ENCODE measurements at regions not wholly inside any gene's neighbourhood (a gene's known extent, or its start where the extent isn't known, plus 50 kb on each side); places are given as distances from the start of the nearest gene placed in this dataset.
"Not testable (repeated sequence)": the region's sequence is repeated elsewhere in the genome, so short reads cannot be mapped to it uniquely, and the experiment has no call there.

DNA sequence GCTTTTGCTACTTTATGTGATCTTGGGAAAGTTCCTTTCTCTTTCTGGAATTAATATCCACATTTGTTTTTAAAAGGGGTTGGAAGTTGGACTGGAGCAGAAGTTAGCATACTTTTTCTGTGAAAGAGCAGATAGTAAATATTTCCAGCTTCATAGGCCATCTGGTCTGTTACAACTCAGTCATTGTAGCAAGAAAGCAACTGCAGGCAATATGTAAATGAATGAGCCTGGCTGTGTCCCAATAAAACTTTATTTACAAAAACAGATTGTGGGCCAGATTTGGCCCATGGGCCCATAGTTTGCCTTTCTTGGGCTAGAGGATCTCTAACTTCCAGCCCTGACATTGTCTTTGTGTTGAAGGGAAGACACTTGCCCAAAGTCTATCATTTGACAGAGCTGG lies 104.4 kb downstream of the ACTL7B start:
- ATAC-seq, result no peak
- Mint-ChIP-seq H3K27ac (no peak overlapping the region), H3K36me3 (ENCODE audit: low read depth) (peaks cover 2% of the 10 kb centered on the region), H3K9me3 (no peaks in the 10 kb centered on the region), H3K4me3 (no peak overlapping the region), H3K4me1 (no peaks in the 10 kb centered on the region), H3K27me3 (peaks cover 8% of the 10 kb centered on the region)
- no peak for DNase-seq

- no peak for ATAC-seq
- Mint-ChIP-seq H3K27me3 (peaks cover 8% of the 10 kb centered on the region), H3K9me3 (no peaks in the 10 kb centered on the region), H3K4me3 (no peak overlapping the region), H3K36me3 (ENCODE audit: low read depth) (peaks cover 2% of the 10 kb centered on the region), H3K4me1 (no peaks in the 10 kb centered on the region), H3K27ac (no peak overlapping the region)
- no peak for DNase-seq
Measured at GRCh38 chr9:108750661-108751215, 105.0 kb downstream of the ACTL7B start.

DNA sequence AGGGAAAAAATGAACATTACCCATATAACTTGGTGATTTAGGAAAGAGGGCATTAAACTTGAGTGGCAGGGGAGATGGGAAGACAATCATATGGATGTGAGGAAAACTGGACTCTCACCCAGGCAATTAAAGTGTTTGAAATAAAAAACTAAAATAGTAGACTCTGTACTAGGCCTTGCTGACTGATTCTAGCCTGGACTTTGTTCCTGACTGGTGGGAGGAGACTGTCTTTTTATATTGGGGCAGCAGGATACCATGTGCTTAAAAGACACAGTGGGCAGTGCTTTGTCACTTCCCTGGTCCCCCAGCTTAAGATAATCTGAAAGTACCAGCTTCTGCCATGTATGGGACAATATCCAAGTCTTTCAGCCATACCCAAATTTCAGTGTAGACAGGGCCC lies 107.0 kb downstream of the ACTL7B start:
- no peak for ATAC-seq
- peaks cover 2% of the 10 kb centered on the region for H3K36me3 Mint-ChIP-seq (ENCODE audit: low read depth)
- H3K9me3 Mint-ChIP-seq, result no peaks in the 10 kb centered on the region

DNA sequence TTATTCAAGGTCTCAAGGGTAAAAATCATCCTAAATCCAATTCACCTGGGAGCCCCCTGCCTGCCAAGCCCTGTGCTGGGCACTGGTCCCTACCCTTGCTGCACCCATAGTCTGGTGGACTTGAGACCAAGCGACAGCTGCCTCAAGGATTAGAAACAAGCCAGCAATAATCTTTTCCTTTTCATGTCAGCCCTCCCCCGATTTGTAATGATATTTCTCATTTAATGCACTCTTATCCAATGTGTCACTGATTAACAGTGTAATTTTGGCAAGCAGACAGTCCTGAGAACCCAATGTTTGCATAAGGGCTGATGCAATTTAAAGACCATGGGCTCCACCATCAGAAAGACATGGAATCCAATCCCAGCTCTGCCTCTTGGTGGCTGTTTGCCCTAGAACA lies 108.9 kb downstream of the ACTL7B start:
- ATAC-seq, result no peak
- Mint-ChIP-seq H3K36me3 (ENCODE audit: low read depth) (no peaks in the 10 kb centered on the region), H3K27me3 (no peaks in the 10 kb centered on the region), H3K4me1 (no peaks in the 10 kb centered on the region), H3K4me3 (no peak overlapping the region), H3K9me3 (peaks cover 4% of the 10 kb centered on the region), H3K27ac (no peak overlapping the region)
- no peak for DNase-seq

More for the DNA sequence above, 107.0 kb downstream of the ACTL7B start:
- no peak for DNase-seq
- no peak overlapping the region for H3K27ac Mint-ChIP-seq
- peaks cover 5% of the 10 kb centered on the region for H3K27me3 Mint-ChIP-seq
- no peak overlapping the region for H3K4me3 Mint-ChIP-seq
- H3K4me1 Mint-ChIP-seq, result no peaks in the 10 kb centered on the region

DNA sequence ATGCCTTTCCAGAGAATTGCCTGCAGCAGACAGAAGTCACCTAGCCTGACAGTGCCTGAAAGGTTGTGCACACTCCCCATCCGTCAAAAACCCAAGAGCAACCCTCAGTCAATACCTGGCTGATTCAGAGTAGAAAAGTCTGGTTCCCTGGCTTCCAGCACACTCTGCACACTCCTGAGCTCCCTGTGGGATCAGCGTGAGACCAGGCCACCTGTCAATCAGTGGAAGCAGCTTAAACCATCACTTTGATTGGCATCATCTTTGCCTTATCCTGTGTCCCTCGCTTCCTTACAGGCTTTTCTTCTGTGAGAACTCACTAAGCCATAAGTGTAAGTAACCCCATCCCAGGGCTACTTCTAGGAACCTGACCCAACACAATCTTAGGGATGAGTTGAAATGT lies 109.8 kb downstream of the ACTL7B start:
- Mint-ChIP-seq H3K4me1 (no peaks in the 10 kb centered on the region), H3K36me3 (ENCODE audit: low read depth) (no peaks in the 10 kb centered on the region)

DNA sequence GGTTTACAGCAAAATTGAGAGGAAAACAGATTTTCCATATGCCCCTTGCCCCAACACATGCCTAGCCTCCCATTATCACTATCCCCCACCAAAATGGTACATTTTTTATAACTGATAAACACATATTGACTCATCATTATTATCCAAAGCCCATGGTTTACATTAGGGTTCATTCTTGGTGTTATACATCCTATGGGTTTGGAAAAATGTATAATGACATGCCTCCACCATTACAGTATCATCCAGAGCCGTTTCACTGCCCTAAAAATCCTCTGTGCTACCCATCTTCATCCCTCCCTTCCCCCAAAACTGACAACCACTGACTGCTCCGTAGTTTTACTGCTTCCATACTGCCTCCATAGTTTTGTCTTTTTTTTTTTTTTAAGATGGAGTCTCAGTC lies 111.1 kb downstream of the ACTL7B start:
- no peaks in the 10 kb centered on the region for H3K4me1 Mint-ChIP-seq
- H3K36me3 Mint-ChIP-seq (ENCODE audit: low read depth), result no peaks in the 10 kb centered on the region
- no peak for ATAC-seq
- H3K27me3 Mint-ChIP-seq, result no peaks in the 10 kb centered on the region
- DNase-seq, result no peak
- H3K4me3 Mint-ChIP-seq, result no peak overlapping the region
- H3K9me3 Mint-ChIP-seq, result peaks cover 4% of the 10 kb centered on the region
- no peak overlapping the region for H3K27ac Mint-ChIP-seq

More for the DNA sequence above, 109.8 kb downstream of the ACTL7B start:
- H3K27ac Mint-ChIP-seq, result no peak overlapping the region
- no peak overlapping the region for H3K4me3 Mint-ChIP-seq
- no peak for ATAC-seq
- H3K27me3 Mint-ChIP-seq, result no peaks in the 10 kb centered on the region
- H3K9me3 Mint-ChIP-seq, result peaks cover 4% of the 10 kb centered on the region
- no peak for DNase-seq

- H3K36me3 Mint-ChIP-seq (ENCODE audit: low read depth), result no peaks in the 10 kb centered on the region
- no peaks in the 10 kb centered on the region for H3K4me1 Mint-ChIP-seq
- no peaks in the 10 kb centered on the region for H3K27me3 Mint-ChIP-seq
- no peak overlapping the region for H3K4me3 Mint-ChIP-seq
- DNase-seq (no peak), ATAC-seq (no peak)
- H3K27ac Mint-ChIP-seq, result no peak overlapping the region
- H3K9me3 Mint-ChIP-seq, result peaks cover 4% of the 10 kb centered on the region
Measured at GRCh38 chr9:108743901-108744371, 111.8 kb downstream of the ACTL7B start.

GRCh38 chr9:108743416-108743815 lies 112.4 kb downstream of the ACTL7B start:
- DNase-seq (no peak), ATAC-seq (no peak)
- no peaks in the 10 kb centered on the region for H3K27me3 Mint-ChIP-seq
- no peaks in the 10 kb centered on the region for H3K36me3 Mint-ChIP-seq (ENCODE audit: low read depth)
- H3K4me3 Mint-ChIP-seq, result no peak overlapping the region
- no peaks in the 10 kb centered on the region for H3K4me1 Mint-ChIP-seq
- no peak overlapping the region for H3K27ac Mint-ChIP-seq
- peaks cover 4% of the 10 kb centered on the region for H3K9me3 Mint-ChIP-seq

DNA sequence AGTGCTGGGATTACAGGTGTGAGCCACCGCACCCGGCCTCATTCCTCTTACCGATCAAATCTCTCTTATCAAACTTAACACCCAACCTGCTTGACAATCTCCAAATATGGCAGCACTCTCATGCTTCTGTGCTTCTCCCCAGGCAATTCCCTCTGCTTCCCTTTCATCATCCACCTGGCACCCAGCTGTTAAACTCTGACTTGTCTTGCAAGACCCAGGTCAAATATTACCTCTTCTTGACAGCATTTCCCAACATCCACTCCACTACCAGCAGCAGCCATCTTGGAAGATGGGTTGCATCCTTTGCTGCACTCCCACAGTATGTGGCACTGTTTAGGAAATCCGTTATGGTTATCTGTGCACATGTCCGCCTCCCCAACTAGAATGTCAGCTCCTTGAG lies 113.6 kb downstream of the ACTL7B start:
- Mint-ChIP-seq H3K9me3 (peaks cover 4% of the 10 kb centered on the region), H3K27me3 (no peaks in the 10 kb centered on the region), H3K27ac (no peak overlapping the region), H3K4me1 (no peaks in the 10 kb centered on the region), H3K4me3 (no peak overlapping the region), H3K36me3 (ENCODE audit: low read depth) (no peaks in the 10 kb centered on the region)
- ATAC-seq (no peak), DNase-seq (no peak)

GRCh38 chr9:108731292-108731691 lies 124.5 kb downstream of the ACTL7B start:
- not testable (repeated sequence) for H3K36me3 Mint-ChIP-seq (ENCODE audit: low read depth); DNase-seq; ATAC-seq; H3K4me3 Mint-ChIP-seq; H3K27me3 Mint-ChIP-seq; H3K27ac Mint-ChIP-seq; H3K4me1 Mint-ChIP-seq
- H3K9me3 Mint-ChIP-seq, result peaks cover 10% of the 10 kb centered on the region

- ATAC-seq (no peak), DNase-seq (no peak)
- Mint-ChIP-seq H3K27me3 (peaks cover 4% of the 10 kb centered on the region), H3K4me3 (no peak overlapping the region), H3K36me3 (ENCODE audit: low read depth) (no peaks in the 10 kb centered on the region), H3K27ac (no peak overlapping the region), H3K9me3 (peaks cover 10% of the 10 kb centered on the region), H3K4me1 (no peaks in the 10 kb centered on the region)
Measured at GRCh38 chr9:108727580-108728111, 128.1 kb downstream of the ACTL7B start.

GRCh38 chr9:108724652-108725051 lies 131.1 kb downstream of the ACTL7B start:
- peaks cover 6% of the 10 kb centered on the region for H3K27me3 Mint-ChIP-seq
- no peak for ATAC-seq
- H3K9me3 Mint-ChIP-seq, result no peaks in the 10 kb centered on the region
- no peaks in the 10 kb centered on the region for H3K4me1 Mint-ChIP-seq
- no peak for DNase-seq
- H3K27ac Mint-ChIP-seq, result no peak overlapping the region
- no peak overlapping the region for H3K4me3 Mint-ChIP-seq
- no peaks in the 10 kb centered on the region for H3K36me3 Mint-ChIP-seq (ENCODE audit: low read depth)

GRCh38 chr9:108724122-108724521 lies 131.7 kb downstream of the ACTL7B start:
- Mint-ChIP-seq H3K9me3 (no peaks in the 10 kb centered on the region), H3K36me3 (ENCODE audit: low read depth) (no peaks in the 10 kb centered on the region), H3K27ac (no peak overlapping the region), H3K27me3 (peaks cover 6% of the 10 kb centered on the region), H3K4me3 (no peak overlapping the region), H3K4me1 (no peaks in the 10 kb centered on the region)
- DNase-seq (no peak), ATAC-seq (no peak)

DNA sequence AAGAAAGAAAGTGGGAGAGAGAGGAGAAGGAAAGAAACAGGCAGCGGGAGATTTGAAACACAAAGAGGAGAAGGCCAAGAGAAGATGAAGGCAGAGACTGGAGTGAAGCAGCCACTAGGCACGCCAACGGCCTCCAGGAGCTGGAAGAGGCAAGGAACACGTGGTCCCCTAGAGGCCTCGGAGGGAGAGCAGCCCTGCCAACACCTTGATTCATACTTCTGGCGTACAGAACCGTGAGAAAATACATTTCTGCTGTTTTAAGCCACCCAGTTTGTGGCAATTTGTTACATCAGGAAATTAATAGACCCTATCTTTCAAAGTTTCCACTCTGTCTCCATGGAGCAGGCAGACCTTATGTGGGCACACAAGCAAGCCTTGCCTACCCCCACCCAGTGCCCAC lies 133.4 kb downstream of the ACTL7B start:
- H3K4me1 Mint-ChIP-seq, result no peaks in the 10 kb centered on the region
- no peak for ATAC-seq
- peaks cover 6% of the 10 kb centered on the region for H3K27me3 Mint-ChIP-seq
- peaks cover 3% of the 10 kb centered on the region for H3K9me3 Mint-ChIP-seq
- H3K36me3 Mint-ChIP-seq (ENCODE audit: low read depth), result no peaks in the 10 kb centered on the region
- no peak overlapping the region for H3K27ac Mint-ChIP-seq
- no peak for DNase-seq
- no peak overlapping the region for H3K4me3 Mint-ChIP-seq

- no peak for DNase-seq
- H3K27ac Mint-ChIP-seq, result no peak overlapping the region
- H3K36me3 Mint-ChIP-seq (ENCODE audit: low read depth), result no peaks in the 10 kb centered on the region
- ATAC-seq, result no peak
- H3K4me1 Mint-ChIP-seq, result no peaks in the 10 kb centered on the region
- H3K9me3 Mint-ChIP-seq, result peaks cover 5% of the 10 kb centered on the region
- peaks cover 8% of the 10 kb centered on the region for H3K27me3 Mint-ChIP-seq
- H3K4me3 Mint-ChIP-seq, result no peak overlapping the region
Measured at GRCh38 chr9:108720191-108720642, 135.6 kb downstream of the ACTL7B start.

DNA sequence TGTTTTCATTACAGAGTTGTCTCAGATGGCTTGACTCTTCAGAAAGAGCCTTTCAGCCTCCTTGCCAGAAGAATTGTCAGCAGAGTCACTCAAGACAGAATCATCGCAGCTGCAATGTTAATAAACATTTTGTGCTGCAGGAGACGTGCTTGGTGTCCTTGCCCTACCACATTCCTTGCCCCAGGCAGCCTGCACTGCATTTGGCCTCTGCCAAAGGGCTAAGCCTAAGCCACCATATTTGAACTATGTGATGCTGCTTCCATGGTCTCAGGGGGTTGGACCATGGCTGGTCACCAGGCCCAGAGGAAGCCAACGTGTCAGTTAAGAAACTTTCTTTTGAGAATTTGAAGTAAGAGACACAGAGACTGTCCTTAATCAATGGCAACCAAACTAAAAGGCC lies 145.4 kb downstream of the ACTL7B start:
- Mint-ChIP-seq H3K36me3 (ENCODE audit: low read depth) (no peaks in the 10 kb centered on the region), H3K27me3 (no peaks in the 10 kb centered on the region), H3K4me1 (no peaks in the 10 kb centered on the region), H3K9me3 (peaks cover 4% of the 10 kb centered on the region), H3K27ac (no peak overlapping the region), H3K4me3 (no peak overlapping the region)
- DNase-seq, result no peak
- no peak for ATAC-seq
